Loucy (cell line): ENCODE measurements at regions not wholly inside any gene's neighbourhood (a gene's known extent, or its start where the extent isn't known, plus 50 kb on each side); places are given as distances from the start of the nearest gene placed in this dataset.

Experiments
- H2AFZ ChIP-seq: fragments of 200-600 bp; sonication (generic); 2 replicates; pipeline ENCODE4 v1.6.0; 2016; ENCODE audit warnings: antibody characterized with exemption, mild to moderate bottlenecking, low read length, moderate library complexity
- H3F3A ChIP-seq: fragments of 200-600 bp; 2 replicates; pipeline ENCODE4 v1.6.0; 2016; ENCODE audit warnings: antibody characterized with exemption, low read depth, mild to moderate bottlenecking
- H3K27me3 ChIP-seq: fragments of 200-600 bp; sonication (generic); 2 replicates; pipeline ENCODE4 v1.6.1; 2014; ENCODE audit warnings: low read length, mild to moderate bottlenecking; ENCODE audit not compliant: insufficient read depth, poor library complexity, severe bottlenecking
- H3K36me3 ChIP-seq: fragments of 200-600 bp; sonication (generic); 2 replicates; pipeline ENCODE4 v1.6.1; 2016; ENCODE audit warnings: low read length; ENCODE audit not compliant: insufficient read depth
- H3K4me1 ChIP-seq: fragments of 200-600 bp; sonication (generic); 2 replicates; pipeline ENCODE4 v1.5.1; 2014; ENCODE audit warnings: low read length, mild to moderate bottlenecking; ENCODE audit not compliant: insufficient read depth, poor library complexity, severe bottlenecking
- H3K4me2 ChIP-seq: fragments of 200-600 bp; sonication (generic); 2 replicates; pipeline ENCODE4 v1.6.0; 2014; ENCODE audit warnings: antibody characterized with exemption, low read length, low read depth, mild to moderate bottlenecking; ENCODE audit not compliant: poor library complexity, severe bottlenecking
- H3K4me3 ChIP-seq: fragments of 200-600 bp; sonication (generic); 2 replicates; pipeline ENCODE4 v1.5.1; 2014; ENCODE audit warnings: low read length, mild to moderate bottlenecking, mixed read lengths; ENCODE audit not compliant: poor library complexity, severe bottlenecking
- H3K79me2 ChIP-seq: fragments of 200-600 bp; sonication (generic); 2 replicates; pipeline ENCODE4 v1.6.1; 2014; ENCODE audit warnings: low read length; ENCODE audit not compliant: insufficient read depth
- H3K9ac ChIP-seq: fragments of 200-600 bp; sonication (generic); 2 replicates; pipeline ENCODE4 v1.6.0; 2014; ENCODE audit warnings: mild to moderate bottlenecking, low read depth, low read length, moderate library complexity; ENCODE audit not compliant: poor library complexity, severe bottlenecking
- H3K9me2 ChIP-seq: fragments of 200-600 bp; sonication (generic); replicated peaks from 2 replicates; pipeline ENCODE4 v1.6.1; 2016; ENCODE audit warnings: low read depth, low read length, mixed read lengths
- H3K9me3 ChIP-seq: fragments of 200-600 bp; sonication (generic); 2 replicates; pipeline ENCODE4 v1.6.1; 2014; ENCODE audit warnings: mild to moderate bottlenecking, antibody characterized with exemption, low read length, low read depth; ENCODE audit not compliant: insufficient read depth
- H4K20me1 ChIP-seq: fragments of 200-600 bp; sonication (generic); 2 replicates; pipeline ENCODE4 v1.6.0; 2014; ENCODE audit warnings: antibody characterized with exemption, low read length, mild to moderate bottlenecking; ENCODE audit not compliant: insufficient read depth, poor library complexity, severe bottlenecking
- EZH2phosphoT487 ChIP-seq: fragments of 200-600 bp; IDR thresholded peaks from 2 replicates; pipeline ENCODE4 v1.6.1; 2018; ENCODE audit warnings: antibody characterized with exemption, mild to moderate bottlenecking, moderate library complexity, borderline replicate concordance
- TF ChIP-seq, protein P1 (sequence below): fragments of 200-600 bp; sonication (generic); conservative IDR thresholded peaks from 2 replicates; pipeline ENCODE4 v1.5.1; 2014; ENCODE audit warnings: mild to moderate bottlenecking, antibody characterized with exemption, low read length

DNA sequence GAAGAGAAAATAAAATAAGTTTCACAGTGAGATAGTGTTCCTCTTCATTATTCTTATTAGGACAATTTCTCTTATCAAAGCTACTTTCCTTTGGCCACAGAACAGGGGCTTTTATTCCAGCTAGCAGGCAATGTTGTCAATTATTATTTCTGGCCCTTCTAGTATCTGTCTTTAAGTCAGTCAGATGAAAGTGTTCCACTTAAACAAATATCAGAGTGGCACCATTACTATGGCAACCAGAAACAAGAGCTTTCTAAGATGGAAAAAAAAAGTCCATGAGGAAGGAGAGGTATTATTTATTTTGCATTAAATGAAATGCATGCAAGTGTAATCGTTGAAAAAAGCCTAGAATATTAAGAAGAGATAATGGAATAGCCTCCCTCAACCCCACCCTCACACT lies 426.4 kb downstream of the TUSC7 start:
- Histone ChIP-seq H3K4me3 (no peak overlapping the region), H3K36me3 (no peaks in the 10 kb centered on the region), H2AFZ (no peak overlapping the region), H3K4me1 (no peaks in the 10 kb centered on the region), H3K9me2 (no peaks in the 10 kb centered on the region), H3K79me2 (no peaks in the 10 kb centered on the region), H4K20me1 (no peaks in the 10 kb centered on the region), H3K27me3 (no peaks in the 10 kb centered on the region), H3K9me3 (no peaks in the 10 kb centered on the region), H3F3A (no peaks in the 10 kb centered on the region), H3K9ac (no peak overlapping the region), H3K4me2 (no peak overlapping the region)
- no peak for TF ChIP-seq EZH2phosphoT487
- TF ChIP-seq, protein P1, sequence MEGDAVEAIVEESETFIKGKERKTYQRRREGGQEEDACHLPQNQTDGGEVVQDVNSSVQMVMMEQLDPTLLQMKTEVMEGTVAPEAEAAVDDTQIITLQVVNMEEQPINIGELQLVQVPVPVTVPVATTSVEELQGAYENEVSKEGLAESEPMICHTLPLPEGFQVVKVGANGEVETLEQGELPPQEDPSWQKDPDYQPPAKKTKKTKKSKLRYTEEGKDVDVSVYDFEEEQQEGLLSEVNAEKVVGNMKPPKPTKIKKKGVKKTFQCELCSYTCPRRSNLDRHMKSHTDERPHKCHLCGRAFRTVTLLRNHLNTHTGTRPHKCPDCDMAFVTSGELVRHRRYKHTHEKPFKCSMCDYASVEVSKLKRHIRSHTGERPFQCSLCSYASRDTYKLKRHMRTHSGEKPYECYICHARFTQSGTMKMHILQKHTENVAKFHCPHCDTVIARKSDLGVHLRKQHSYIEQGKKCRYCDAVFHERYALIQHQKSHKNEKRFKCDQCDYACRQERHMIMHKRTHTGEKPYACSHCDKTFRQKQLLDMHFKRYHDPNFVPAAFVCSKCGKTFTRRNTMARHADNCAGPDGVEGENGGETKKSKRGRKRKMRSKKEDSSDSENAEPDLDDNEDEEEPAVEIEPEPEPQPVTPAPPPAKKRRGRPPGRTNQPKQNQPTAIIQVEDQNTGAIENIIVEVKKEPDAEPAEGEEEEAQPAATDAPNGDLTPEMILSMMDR, result no peak

DNA sequence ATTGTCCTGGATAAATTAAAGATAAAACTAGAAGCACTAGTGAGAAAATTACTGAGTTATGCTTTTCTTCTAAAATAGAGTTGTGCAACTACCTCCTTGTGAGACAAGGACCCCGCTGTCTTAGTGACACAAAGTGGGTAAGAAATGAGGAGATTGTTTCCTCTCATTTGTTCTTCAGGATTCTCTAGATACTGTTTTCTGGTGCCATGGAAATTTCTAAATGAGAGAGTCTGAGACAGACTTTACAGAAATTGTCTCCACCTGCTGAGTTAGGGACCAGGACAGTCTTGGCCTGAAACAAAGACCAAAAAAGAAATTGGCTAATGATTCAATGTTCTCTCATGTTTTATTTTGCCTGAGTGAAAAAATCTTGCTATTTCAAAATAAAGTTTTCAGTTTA lies 427.5 kb downstream of the TUSC7 start:
- Histone ChIP-seq H3F3A (no peaks in the 10 kb centered on the region), H3K9me2 (no peaks in the 10 kb centered on the region), H3K9ac (no peak overlapping the region), H2AFZ (no peak overlapping the region), H3K79me2 (no peaks in the 10 kb centered on the region), H3K4me1 (no peaks in the 10 kb centered on the region), H4K20me1 (no peaks in the 10 kb centered on the region), H3K36me3 (no peaks in the 10 kb centered on the region), H3K4me3 (no peak overlapping the region), H3K4me2 (no peak overlapping the region), H3K27me3 (no peaks in the 10 kb centered on the region), H3K9me3 (no peaks in the 10 kb centered on the region)
- no peak for TF ChIP-seq EZH2phosphoT487
- TF ChIP-seq, protein P1, result no peak

DNA sequence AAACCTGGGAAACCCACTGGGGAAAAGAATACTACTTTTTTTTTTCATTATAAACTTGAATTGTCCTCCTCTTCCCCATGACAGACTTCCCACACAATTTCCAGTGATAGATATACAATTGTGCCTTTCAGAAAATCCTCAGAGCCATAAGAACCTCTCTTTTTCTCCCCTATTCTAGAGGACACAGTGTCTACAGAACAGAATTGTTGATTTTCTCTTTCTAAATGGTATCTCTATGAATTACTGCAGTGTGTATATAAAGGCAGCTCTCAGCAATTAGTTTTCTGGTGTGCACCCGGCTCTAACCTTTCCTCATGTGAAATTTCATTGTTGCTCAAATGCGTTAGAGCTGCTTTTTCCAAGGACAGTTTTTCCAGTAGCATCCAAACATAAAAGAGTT lies 430.1 kb downstream of the TUSC7 start:
- Histone ChIP-seq H3K4me1 (no peaks in the 10 kb centered on the region), H3K9me2 (no peaks in the 10 kb centered on the region), H3F3A (no peaks in the 10 kb centered on the region), H3K36me3 (no peaks in the 10 kb centered on the region), H2AFZ (no peak overlapping the region), H3K9me3 (no peaks in the 10 kb centered on the region), H4K20me1 (no peaks in the 10 kb centered on the region), H3K9ac (no peak overlapping the region), H3K4me2 (no peak overlapping the region), H3K79me2 (no peaks in the 10 kb centered on the region), H3K4me3 (no peak overlapping the region), H3K27me3 (no peaks in the 10 kb centered on the region)
- TF ChIP-seq EZH2phosphoT487, result no peak
- TF ChIP-seq, protein P1, result no peak
